ENCODE measurements at regions not wholly inside any gene's neighbourhood (a gene's known extent, or its start where the extent isn't known, plus 50 kb on each side); places are given as distances from the start of the nearest gene placed in this dataset.
"Not testable (repeated sequence)": the region's sequence is repeated elsewhere in the genome, so short reads cannot be mapped to it uniquely, and the experiment has no call there.

DNA sequence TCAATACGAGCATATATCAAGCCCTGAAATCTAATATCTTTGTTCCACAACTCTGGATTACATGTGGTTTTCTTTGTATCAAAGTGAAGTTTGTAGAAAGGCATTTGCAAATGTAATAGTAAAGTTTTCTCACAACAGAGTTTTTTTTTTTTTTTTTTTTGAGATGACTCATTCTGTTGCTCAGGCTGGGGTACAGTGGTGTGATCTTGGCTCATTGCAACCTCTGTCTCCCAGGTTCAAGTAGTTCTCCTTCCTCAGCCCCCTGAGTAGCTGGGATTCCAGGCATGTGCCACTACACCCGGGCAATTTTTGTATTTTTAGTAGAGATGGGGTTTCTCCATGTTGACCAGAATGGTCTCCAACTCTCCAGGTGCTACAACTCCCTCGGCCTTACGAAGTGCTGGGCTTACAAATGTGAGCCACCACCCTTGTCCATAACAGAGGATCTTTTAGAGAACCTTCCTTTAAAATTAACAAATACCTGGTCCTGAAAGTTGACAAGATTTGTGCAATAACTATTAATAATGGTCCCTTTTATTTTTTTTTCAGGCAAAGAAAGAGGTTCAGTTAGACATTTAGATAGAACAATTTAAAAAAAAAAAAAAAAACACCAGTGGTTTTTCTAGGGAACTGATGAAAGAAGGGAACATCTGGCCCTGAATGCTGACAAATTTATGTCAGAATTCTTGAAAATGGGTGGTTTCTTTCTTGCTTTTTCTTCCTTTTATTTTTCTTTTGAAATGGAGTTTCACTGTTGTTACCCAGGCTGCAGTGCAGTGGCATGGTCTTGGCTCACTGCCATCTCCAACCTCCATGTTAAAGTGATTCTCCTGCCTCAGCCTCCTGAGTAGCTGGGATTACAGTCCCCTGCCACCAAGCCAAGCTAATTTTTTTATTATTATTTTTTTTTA lies 278.5 kb downstream of the RPS4Y2 start:
- Histone ChIP-seq H3K4me3 (no peak overlapping the region), H3K36me3 (no peaks in the 10 kb centered on the region), H3K27me3 (no peaks in the 10 kb centered on the region), H3K9me3 (no peaks in the 10 kb centered on the region), H3K4me1 (no peaks in the 10 kb centered on the region), H3K27ac (no peak overlapping the region)
- TF ChIP-seq, protein P1, sequence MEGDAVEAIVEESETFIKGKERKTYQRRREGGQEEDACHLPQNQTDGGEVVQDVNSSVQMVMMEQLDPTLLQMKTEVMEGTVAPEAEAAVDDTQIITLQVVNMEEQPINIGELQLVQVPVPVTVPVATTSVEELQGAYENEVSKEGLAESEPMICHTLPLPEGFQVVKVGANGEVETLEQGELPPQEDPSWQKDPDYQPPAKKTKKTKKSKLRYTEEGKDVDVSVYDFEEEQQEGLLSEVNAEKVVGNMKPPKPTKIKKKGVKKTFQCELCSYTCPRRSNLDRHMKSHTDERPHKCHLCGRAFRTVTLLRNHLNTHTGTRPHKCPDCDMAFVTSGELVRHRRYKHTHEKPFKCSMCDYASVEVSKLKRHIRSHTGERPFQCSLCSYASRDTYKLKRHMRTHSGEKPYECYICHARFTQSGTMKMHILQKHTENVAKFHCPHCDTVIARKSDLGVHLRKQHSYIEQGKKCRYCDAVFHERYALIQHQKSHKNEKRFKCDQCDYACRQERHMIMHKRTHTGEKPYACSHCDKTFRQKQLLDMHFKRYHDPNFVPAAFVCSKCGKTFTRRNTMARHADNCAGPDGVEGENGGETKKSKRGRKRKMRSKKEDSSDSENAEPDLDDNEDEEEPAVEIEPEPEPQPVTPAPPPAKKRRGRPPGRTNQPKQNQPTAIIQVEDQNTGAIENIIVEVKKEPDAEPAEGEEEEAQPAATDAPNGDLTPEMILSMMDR (IDR thresholded peaks at IDR 0.05) = no peak
- no peak for TF ChIP-seq POLR2A (IDR thresholded peaks at IDR 0.05)
- DNase-seq = no peak

GRCh38 chrY:21037398-21037797 lies 281.5 kb downstream of the RPS4Y2 start:
- not testable (repeated sequence) for DNase-seq, H3K27me3 ChIP-seq, H3K27ac ChIP-seq, H3K9me3 ChIP-seq, H3K36me3 ChIP-seq, H3K4me3 ChIP-seq, H3K4me1 ChIP-seq

GRCh38 chrY:21039811-21040210 lies 283.9 kb downstream of the RPS4Y2 start:
- DNase-seq = no peak
- H3K27me3 ChIP-seq = no peaks in the 10 kb centered on the region
- H3K27ac ChIP-seq = no peak overlapping the region
- no peaks in the 10 kb centered on the region for H3K9me3 ChIP-seq
- no peaks in the 10 kb centered on the region for H3K36me3 ChIP-seq
- TF ChIP-seq, protein P1 (IDR thresholded peaks at IDR 0.05) = no peak
- no peak for TF ChIP-seq POLR2A (IDR thresholded peaks at IDR 0.05)
- no peak overlapping the region for H3K4me3 ChIP-seq
- no peaks in the 10 kb centered on the region for H3K4me1 ChIP-seq

DNA sequence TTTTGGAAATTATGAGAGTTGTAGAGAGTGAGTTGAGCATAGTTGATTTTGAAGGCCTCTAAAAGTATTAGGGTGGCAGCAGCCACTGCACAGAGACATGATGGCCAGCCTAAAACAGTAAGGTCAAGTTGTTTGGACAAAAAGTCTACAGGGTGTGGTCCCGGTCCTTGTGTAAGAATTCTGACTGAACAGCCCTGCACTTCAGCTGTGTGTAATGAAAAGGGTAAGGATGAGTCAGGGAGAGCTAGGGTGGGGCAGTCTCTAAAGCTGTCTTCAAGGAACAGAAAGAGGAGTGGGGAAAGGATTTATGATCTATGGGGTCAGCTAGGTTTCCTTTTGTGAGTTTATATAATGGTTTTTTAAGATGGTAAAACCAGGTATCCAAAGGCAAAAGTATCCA lies 284.8 kb downstream of the RPS4Y2 start:
- not testable (repeated sequence) for DNase-seq, H3K36me3 ChIP-seq, H3K27ac ChIP-seq, H3K4me3 ChIP-seq, H3K4me1 ChIP-seq, H3K27me3 ChIP-seq, H3K9me3 ChIP-seq

- Histone ChIP-seq H3K27me3 (no peaks in the 10 kb centered on the region), H3K4me1 (no peaks in the 10 kb centered on the region), H3K9me3 (no peaks in the 10 kb centered on the region), H3K4me3 (no peak overlapping the region), H3K36me3 (no peaks in the 10 kb centered on the region), H3K27ac (no peak overlapping the region)
- no peak for DNase-seq
- TF ChIP-seq, protein P1 (IDR thresholded peaks at IDR 0.05) = no peak
- no peak for TF ChIP-seq POLR2A (IDR thresholded peaks at IDR 0.05)
These were observed 317.2 kb downstream of the RPS4Y2 start for GRCh38 chrY:21073079-21073478.

- no peaks in the 10 kb centered on the region for H3K27me3 ChIP-seq
- H3K4me1 ChIP-seq = no peaks in the 10 kb centered on the region
- no peak for DNase-seq
- no peaks in the 10 kb centered on the region for H3K9me3 ChIP-seq
- H3K27ac ChIP-seq = no peak overlapping the region
- no peaks in the 10 kb centered on the region for H3K36me3 ChIP-seq
- H3K4me3 ChIP-seq = no peak overlapping the region
- no peak for TF ChIP-seq POLR2A (IDR thresholded peaks at IDR 0.05)
- TF ChIP-seq, protein P1 (IDR thresholded peaks at IDR 0.05) = no peak
These were observed 317.8 kb downstream of the RPS4Y2 start for GRCh38 chrY:21073641-21074260.

Measured in Peyer's patch (tissue), 4 donors.